GM12878 (cell line): ENCODE measurements at regions not wholly inside any gene's neighbourhood (a gene's known extent, or its start where the extent isn't known, plus 50 kb on each side); places are given as distances from the start of the nearest gene placed in this dataset.

ENCODE experiments used
- ATAC-seq: fragments of 200-7000 bp; cut with Tn5 transposase; 3 replicates; pipeline ENCODE4 v1.9.1; 2020; ENCODE audit warnings: mild to moderate bottlenecking, moderate library complexity
- BruUV-seq: library from RNA; stranded (reverse); fragments of 400-500 nt; replicated peaks from 2 replicates; lab custom pipeline; 2021; lab: Mats Ljungman, UMichigan
- CTCF ChIA-PET: fragments of 300-600 bp; sonication (Branson Sonifier 250); formaldehyde crosslinking; extraction: SDS; loops from one replicate; lab custom pipeline; 2021; ENCODE audit warnings: inconsistent platforms; lab: Yijun Ruan, JAX
- POLR2A ChIA-PET: fragments of 350-600 bp; formaldehyde crosslinking; extraction: SDS; loops from one replicate; lab custom pipeline; 2021; ENCODE audit warnings: inconsistent platforms; lab: Charles Lee
- RAD21 ChIA-PET: fragments of 300-600 bp; sonication (Branson Sonifier 250); formaldehyde crosslinking; loops from one replicate; lab custom pipeline; 2023; ENCODE audit warnings: antibody characterized with exemption; ENCODE audit not compliant: unreplicated experiment; lab: Charles Lee
- SMC1A ChIA-PET: fragments of 300-600 bp; sonication (Branson Sonifier 250); formaldehyde crosslinking; loops from one replicate; lab custom pipeline; 2023; ENCODE audit not compliant: unreplicated experiment, uncharacterized antibody; lab: Charles Lee
- DNase-seq: peaks from one replicate; pipeline ENCODE4 v3.0.0-alpha.2; 2011; ENCODE audit warnings: low read depth, low spot score
- FAIRE-seq: peaks from 3 replicates; lab custom pipeline; 2011; peaks lifted over from hg19 to GRCh38; lab: Jason Lieb, UNC
- H2AFZ ChIP-seq: 2 replicates; pipeline ENCODE4 v1.6.0; 2011; ENCODE audit warnings: low read depth, low read length, control low read depth; ENCODE audit not compliant: control insufficient read depth
- H3K27ac ChIP-seq: 2 replicates; pipeline ENCODE4 v1.5.1; 2011; ENCODE audit warnings: control low read depth; ENCODE audit not compliant: control insufficient read depth, insufficient read depth
- H3K27me3 ChIP-seq, 2 experiments: replicated peaks in 1 of 2; 2 replicates each; pipeline versions ENCODE4 v1.6.0 to v1.6.1; 2011; ENCODE audit warnings: low read length in 1 of 2; ENCODE audit not compliant: control insufficient read depth in 2 of 2, insufficient read depth in 2 of 2
- H3K36me3 ChIP-seq, 2 experiments: 2 replicates each; pipeline ENCODE4 v1.5.1; 2011; ENCODE audit warnings: low read length in 1 of 2; ENCODE audit not compliant: control insufficient read depth in 2 of 2, insufficient read depth in 2 of 2
- H3K4me1 ChIP-seq: 2 replicates; pipeline ENCODE4 v1.6.1; 2011; ENCODE audit warnings: mild to moderate bottlenecking, low read length, moderate library complexity, mixed read lengths; ENCODE audit not compliant: control insufficient read depth, insufficient read depth
- H3K4me2 ChIP-seq: 2 replicates; pipeline ENCODE4 v1.6.0; 2011; ENCODE audit warnings: control low read depth; ENCODE audit not compliant: control insufficient read depth, insufficient read depth
- H3K4me3 ChIP-seq: fragments of 200-600 bp; sonication (generic); 2 replicates; pipeline ENCODE4 v1.5.1; 2016
- H3K79me2 ChIP-seq: 2 replicates; pipeline ENCODE4 v1.6.0; 2011; ENCODE audit warnings: low read length; ENCODE audit not compliant: control insufficient read depth, insufficient read depth
- H3K9ac ChIP-seq: 2 replicates; pipeline ENCODE4 v1.8.0; 2011; ENCODE audit warnings: low read length, control low read depth, mixed read lengths; ENCODE audit not compliant: control insufficient read depth, insufficient read depth
- H3K9me3 ChIP-seq: replicated peaks from 3 replicates; pipeline ENCODE4 v1.5.1; 2011; ENCODE audit warnings: mild to moderate bottlenecking, low read length; ENCODE audit not compliant: control insufficient read depth, insufficient read depth
- H4K20me1 ChIP-seq: 2 replicates; pipeline ENCODE4 v1.6.0; 2011; ENCODE audit not compliant: control insufficient read depth, insufficient read depth
- ASH2L ChIP-seq: fragments of 300-600, 200-600 bp; sonication (generic); IDR thresholded peaks from 2 replicates; pipeline ENCODE4 v1.6.1; 2017; ENCODE audit warnings: low read depth, mild to moderate bottlenecking, borderline replicate concordance
- BACH1 ChIP-seq: fragments of 450-650 bp; IDR thresholded peaks from 2 replicates; pipeline ENCODE4 v1.6.1; 2017; ENCODE audit warnings: mild to moderate bottlenecking, borderline replicate concordance
- EZH2 ChIP-seq: IDR thresholded peaks from 2 replicates; pipeline ENCODE4 v1.6.1; 2012; ENCODE audit warnings: low read depth, mild to moderate bottlenecking, control low read depth, inconsistent platforms, low read length, borderline replicate concordance; ENCODE audit not compliant: control insufficient read depth
- HCFC1 ChIP-seq: fragments of 150-350 bp; IDR thresholded peaks from 2 replicates; pipeline ENCODE4 v1.6.1; 2014; ENCODE audit warnings: low read length
- IKZF1 ChIP-seq: fragments of 450-650 bp; conservative IDR thresholded peaks from 2 replicates; pipeline ENCODE4 v1.6.1; 2017; ENCODE audit warnings: antibody characterized with exemption, mild to moderate bottlenecking
- KAT2A ChIP-seq: conservative IDR thresholded peaks from 2 replicates; pipeline ENCODE4 v1.6.1; 2011; ENCODE audit warnings: low read depth, low read length; ENCODE audit not compliant: control insufficient read depth
- KDM1A ChIP-seq: fragments of 200-600 bp; sonication (generic); IDR thresholded peaks from 2 replicates; pipeline ENCODE4 v1.6.1; 2016; ENCODE audit warnings: borderline replicate concordance
- MTA2 ChIP-seq: fragments of 450-650 bp; IDR thresholded peaks from 2 replicates; pipeline ENCODE4 v1.6.1; 2016; ENCODE audit warnings: low read depth, mild to moderate bottlenecking, moderate library complexity
- NFYA ChIP-seq: IDR thresholded peaks from 2 replicates; pipeline ENCODE4 v1.6.1; 2011; ENCODE audit warnings: low read depth, mild to moderate bottlenecking, low read length, improper control_type of control experiment, borderline replicate concordance
- NFYB ChIP-seq: IDR thresholded peaks from 2 replicates; pipeline ENCODE4 v1.6.1; 2011; ENCODE audit warnings: low read depth, mild to moderate bottlenecking, low read length, improper control_type of control experiment, moderate library complexity; ENCODE audit not compliant: insufficient read depth
- PML ChIP-seq: IDR thresholded peaks from 2 replicates; pipeline ENCODE4 v1.6.1; 2012; ENCODE audit warnings: low read length, inconsistent platforms
- RAD21 ChIP-seq: IDR thresholded peaks from 2 replicates; pipeline ENCODE4 v1.6.1; 2011; ENCODE audit warnings: mild to moderate bottlenecking, low read depth, low read length, moderate library complexity; ENCODE audit not compliant: insufficient read depth
- SRF ChIP-seq, 2 experiments: IDR thresholded peaks; 2 replicates each; pipeline ENCODE4 v1.6.1; 2011; ENCODE audit warnings: low read depth in 2 of 2, low read length in 2 of 2, mild to moderate bottlenecking in 1 of 2, moderate library complexity in 1 of 2
- STAT3 ChIP-seq: IDR thresholded peaks from 2 replicates; pipeline ENCODE4 v1.6.1; 2011; ENCODE audit warnings: low read depth, low read length, improper control_type of control experiment
- YY1 ChIP-seq: IDR thresholded peaks from 2 replicates; pipeline ENCODE4 v1.6.1; 2011; ENCODE audit warnings: low read depth, mild to moderate bottlenecking, low read length
- ZNF274 ChIP-seq: IDR thresholded peaks from one replicate; pipeline ENCODE4 v1.8.0; 2011; ENCODE audit not compliant: insufficient read length, insufficient read depth
- WGBS: methylation state at CpG from one replicate; pipeline ENCODE4 v1.1.6; 2016; ENCODE audit warnings: low lambda C conversion rate; ENCODE audit not compliant: insufficient replicate concordance, insufficient coverage; ENCODE audit errors: missing lambda C conversion rate; 5-methylcytosine and 5-hydroxymethylcytosine counted together
- in situ Hi-C: fragments of 300-500 bp; cut with MboI; formaldehyde crosslinking; loops from 9 replicates; pipeline ENCODE4 v1.14.3; 2018; ENCODE audit warnings: mixed read lengths
- intact Hi-C: fragments of 100-400 bp; cut with micrococcal nuclease; formaldehyde crosslinking; loops from one replicate; pipeline ENCODE4 v1.14.2; 2022; ENCODE audit not compliant: unreplicated experiment
- TF ChIP-seq, protein P1 (sequence below), 3 experiments: IDR thresholded peaks in 2 of 3; conservative IDR thresholded peaks in 1 of 3; 2 replicates each; pipeline ENCODE4 v1.5.1; 2011; ENCODE audit warnings: low read depth in 3 of 3, low read length in 3 of 3, mild to moderate bottlenecking in 3 of 3, control low read depth in 2 of 3, moderate library complexity in 2 of 3, inconsistent platforms in 1 of 3, mixed read lengths in 1 of 3; ENCODE audit not compliant: control insufficient read depth in 2 of 3, insufficient read depth in 1 of 3; ENCODE audit errors: extremely low read depth in 1 of 3
- TF ChIP-seq, protein P2 (sequence below): fragments of 450-650 bp; IDR thresholded peaks from 2 replicates; pipeline ENCODE4 v1.6.1; 2018; ENCODE audit warnings: mild to moderate bottlenecking, low read depth, moderate library complexity; ENCODE audit not compliant: partially characterized antibody
- TF ChIP-seq, protein P3 (sequence below): IDR thresholded peaks from 2 replicates; pipeline ENCODE4 v1.6.1; 2011; ENCODE audit warnings: low read depth, low read length, improper control_type of control experiment, borderline replicate concordance

DNA sequence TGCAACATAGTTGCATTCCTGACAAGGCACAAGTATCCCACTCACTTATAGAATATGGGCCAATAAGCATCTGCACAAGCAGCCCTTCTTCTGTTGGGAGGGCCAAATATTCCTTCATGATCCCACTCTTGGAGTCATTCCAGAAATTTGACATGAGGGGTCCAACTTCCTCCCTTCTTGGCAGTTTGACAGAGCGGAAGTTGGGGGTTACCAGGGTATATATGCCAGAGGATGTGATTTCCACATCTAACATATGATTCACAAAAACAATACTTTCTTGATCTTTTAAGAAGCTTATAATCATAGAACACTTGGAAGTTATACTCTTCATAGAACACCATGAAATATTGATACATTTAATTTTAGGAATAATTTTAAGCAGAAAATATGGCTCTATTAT, 100.9 kb upstream of the CRBN start:
- Histone ChIP-seq H3K36me3 (no peaks in the 10 kb centered on the region), H3K27me3 (no peaks in the 10 kb centered on the region), H4K20me1 (no peaks in the 10 kb centered on the region), H3K9me3 (no peaks in the 10 kb centered on the region), H3K9ac (no peak overlapping the region), H3K27ac (no peak overlapping the region), H3K79me2 (no peaks in the 10 kb centered on the region), H3K4me1 (no peaks in the 10 kb centered on the region), H3K4me3 (no peak overlapping the region), H2AFZ (no peak overlapping the region), H3K4me2 (no peak overlapping the region)
- FAIRE-seq (no peak), DNase-seq (no peak), ATAC-seq (no peak)
- in situ Hi-C loops = no loop called here
- no TSS peak for BruUV-seq
- intact Hi-C loops = no loop called here
- TF ChIP-seq BACH1 (no peak), NFYB (no peak), ZNF274 (no peak), NFYA (no peak), EZH2 (no peak), ASH2L (no peak), RAD21 (no peak), SRF (IDR thresholded peaks at IDR 0.05; ENCODE audit: low read depth in 2 of 2, low read length in 2 of 2) (no peak), IKZF1 (no peak), YY1 (no peak), MTA2 (no peak), HCFC1 (no peak), KAT2A (no peak), STAT3 (no peak), KDM1A (no peak), PML (no peak)
- TF ChIP-seq, protein P1, sequence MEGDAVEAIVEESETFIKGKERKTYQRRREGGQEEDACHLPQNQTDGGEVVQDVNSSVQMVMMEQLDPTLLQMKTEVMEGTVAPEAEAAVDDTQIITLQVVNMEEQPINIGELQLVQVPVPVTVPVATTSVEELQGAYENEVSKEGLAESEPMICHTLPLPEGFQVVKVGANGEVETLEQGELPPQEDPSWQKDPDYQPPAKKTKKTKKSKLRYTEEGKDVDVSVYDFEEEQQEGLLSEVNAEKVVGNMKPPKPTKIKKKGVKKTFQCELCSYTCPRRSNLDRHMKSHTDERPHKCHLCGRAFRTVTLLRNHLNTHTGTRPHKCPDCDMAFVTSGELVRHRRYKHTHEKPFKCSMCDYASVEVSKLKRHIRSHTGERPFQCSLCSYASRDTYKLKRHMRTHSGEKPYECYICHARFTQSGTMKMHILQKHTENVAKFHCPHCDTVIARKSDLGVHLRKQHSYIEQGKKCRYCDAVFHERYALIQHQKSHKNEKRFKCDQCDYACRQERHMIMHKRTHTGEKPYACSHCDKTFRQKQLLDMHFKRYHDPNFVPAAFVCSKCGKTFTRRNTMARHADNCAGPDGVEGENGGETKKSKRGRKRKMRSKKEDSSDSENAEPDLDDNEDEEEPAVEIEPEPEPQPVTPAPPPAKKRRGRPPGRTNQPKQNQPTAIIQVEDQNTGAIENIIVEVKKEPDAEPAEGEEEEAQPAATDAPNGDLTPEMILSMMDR (IDR thresholded peaks at IDR 0.05 in 2 of 3, conservative IDR thresholded peaks at IDR 0.05 in 1 of 3; ENCODE audit: control insufficient read depth in 2 of 3, extremely low read depth in 1 of 3, insufficient read depth in 1 of 3, low read depth in 3 of 3, low read length in 3 of 3) = no peak
- TF ChIP-seq, protein P2, sequence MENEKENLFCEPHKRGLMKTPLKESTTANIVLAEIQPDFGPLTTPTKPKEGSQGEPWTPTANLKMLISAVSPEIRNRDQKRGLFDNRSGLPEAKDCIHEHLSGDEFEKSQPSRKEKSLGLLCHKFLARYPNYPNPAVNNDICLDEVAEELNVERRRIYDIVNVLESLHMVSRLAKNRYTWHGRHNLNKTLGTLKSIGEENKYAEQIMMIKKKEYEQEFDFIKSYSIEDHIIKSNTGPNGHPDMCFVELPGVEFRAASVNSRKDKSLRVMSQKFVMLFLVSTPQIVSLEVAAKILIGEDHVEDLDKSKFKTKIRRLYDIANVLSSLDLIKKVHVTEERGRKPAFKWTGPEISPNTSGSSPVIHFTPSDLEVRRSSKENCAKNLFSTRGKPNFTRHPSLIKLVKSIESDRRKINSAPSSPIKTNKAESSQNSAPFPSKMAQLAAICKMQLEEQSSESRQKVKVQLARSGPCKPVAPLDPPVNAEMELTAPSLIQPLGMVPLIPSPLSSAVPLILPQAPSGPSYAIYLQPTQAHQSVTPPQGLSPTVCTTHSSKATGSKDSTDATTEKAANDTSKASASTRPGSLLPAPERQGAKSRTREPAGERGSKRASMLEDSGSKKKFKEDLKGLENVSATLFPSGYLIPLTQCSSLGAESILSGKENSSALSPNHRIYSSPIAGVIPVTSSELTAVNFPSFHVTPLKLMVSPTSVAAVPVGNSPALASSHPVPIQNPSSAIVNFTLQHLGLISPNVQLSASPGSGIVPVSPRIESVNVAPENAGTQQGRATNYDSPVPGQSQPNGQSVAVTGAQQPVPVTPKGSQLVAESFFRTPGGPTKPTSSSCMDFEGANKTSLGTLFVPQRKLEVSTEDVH = no peak
- TF ChIP-seq, protein P3, sequence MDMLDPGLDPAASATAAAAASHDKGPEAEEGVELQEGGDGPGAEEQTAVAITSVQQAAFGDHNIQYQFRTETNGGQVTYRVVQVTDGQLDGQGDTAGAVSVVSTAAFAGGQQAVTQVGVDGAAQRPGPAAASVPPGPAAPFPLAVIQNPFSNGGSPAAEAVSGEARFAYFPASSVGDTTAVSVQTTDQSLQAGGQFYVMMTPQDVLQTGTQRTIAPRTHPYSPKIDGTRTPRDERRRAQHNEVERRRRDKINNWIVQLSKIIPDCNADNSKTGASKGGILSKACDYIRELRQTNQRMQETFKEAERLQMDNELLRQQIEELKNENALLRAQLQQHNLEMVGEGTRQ = no peak
- ChIA-PET SMC1A (interaction anchor here (1.1 to 1.8 kb wide), 3 partner anchors 17 to 69 kb away, joined by 3 to 7 read pairs (median 4); no protein-coding TSS in a partner anchor), CTCF (interaction anchor here (1.2 to 1.9 kb wide), 2 partner anchors 9 to 36 kb away, joined by 3 to 4 read pairs; no protein-coding TSS in a partner anchor), RAD21 (no interaction called here), POLR2A (no interaction called here)
- 0% methylated on average over 1 of the region's 1 CpG for WGBS
